Choroid plexus epithelial cell (primary cell): ENCODE measurements at regions not wholly inside any gene's neighbourhood (a gene's known extent, or its start where the extent isn't known, plus 50 kb on each side); places are given as distances from the start of the nearest gene placed in this dataset.

Source experiments
- DNase-seq: peaks from one replicate; pipeline ENCODE4 v3.0.0-alpha.2; 2010; ENCODE audit warnings: low read depth
- H3K4me3 ChIP-seq: 2 replicates; pipeline ENCODE4 v1.5.1; 2011; ENCODE audit warnings: low read depth, mild to moderate bottlenecking, control low read depth, low read length, moderate library complexity
- TF ChIP-seq, protein P1 (sequence below): conservative IDR thresholded peaks from 2 replicates; pipeline ENCODE4 v1.5.1; 2011; ENCODE audit warnings: low read depth, mild to moderate bottlenecking, control low read depth, inconsistent platforms, low read length, moderate library complexity

DNA sequence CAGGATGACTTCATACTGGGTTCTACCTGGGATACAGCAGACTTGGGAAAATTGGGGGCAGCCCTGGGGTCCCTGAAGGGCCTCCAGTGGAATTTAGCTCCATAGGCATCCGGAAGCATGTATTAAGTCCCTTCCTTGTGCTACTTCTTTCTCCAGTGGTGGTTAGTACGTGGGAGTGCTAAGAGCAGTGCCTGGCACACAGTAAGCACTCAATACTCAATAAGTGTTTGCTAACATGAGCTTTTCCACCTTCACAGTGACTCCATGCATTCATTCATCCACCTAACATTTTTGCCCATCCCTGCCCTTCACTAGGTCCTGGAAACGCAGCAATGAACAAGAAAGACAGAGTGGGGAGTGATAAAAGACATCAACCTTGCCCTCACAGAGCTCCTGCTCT lies 120.5 kb downstream of the MN1 start:
- TF ChIP-seq, protein P1, sequence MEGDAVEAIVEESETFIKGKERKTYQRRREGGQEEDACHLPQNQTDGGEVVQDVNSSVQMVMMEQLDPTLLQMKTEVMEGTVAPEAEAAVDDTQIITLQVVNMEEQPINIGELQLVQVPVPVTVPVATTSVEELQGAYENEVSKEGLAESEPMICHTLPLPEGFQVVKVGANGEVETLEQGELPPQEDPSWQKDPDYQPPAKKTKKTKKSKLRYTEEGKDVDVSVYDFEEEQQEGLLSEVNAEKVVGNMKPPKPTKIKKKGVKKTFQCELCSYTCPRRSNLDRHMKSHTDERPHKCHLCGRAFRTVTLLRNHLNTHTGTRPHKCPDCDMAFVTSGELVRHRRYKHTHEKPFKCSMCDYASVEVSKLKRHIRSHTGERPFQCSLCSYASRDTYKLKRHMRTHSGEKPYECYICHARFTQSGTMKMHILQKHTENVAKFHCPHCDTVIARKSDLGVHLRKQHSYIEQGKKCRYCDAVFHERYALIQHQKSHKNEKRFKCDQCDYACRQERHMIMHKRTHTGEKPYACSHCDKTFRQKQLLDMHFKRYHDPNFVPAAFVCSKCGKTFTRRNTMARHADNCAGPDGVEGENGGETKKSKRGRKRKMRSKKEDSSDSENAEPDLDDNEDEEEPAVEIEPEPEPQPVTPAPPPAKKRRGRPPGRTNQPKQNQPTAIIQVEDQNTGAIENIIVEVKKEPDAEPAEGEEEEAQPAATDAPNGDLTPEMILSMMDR, result no peak
- no peak for DNase-seq
- no peak overlapping the region for H3K4me3 ChIP-seq

DNA sequence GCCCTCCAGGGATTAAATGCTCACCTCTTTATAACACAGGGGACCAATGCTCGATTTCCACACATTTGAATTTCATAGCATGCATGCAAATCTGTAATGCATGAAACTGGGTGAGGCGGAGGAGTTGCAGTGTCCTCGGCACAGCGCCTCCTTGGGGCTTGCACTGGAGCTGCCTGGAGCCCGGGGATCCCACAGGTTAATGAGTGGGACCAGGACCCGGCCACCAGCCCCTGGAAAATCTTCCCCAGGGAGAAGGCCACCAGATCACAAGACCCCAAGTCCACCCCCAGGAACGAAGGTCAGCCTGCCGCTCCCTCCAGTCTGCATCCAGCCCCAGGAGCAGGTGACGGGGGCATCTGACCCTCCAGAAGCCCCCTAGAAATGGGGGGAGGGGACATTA lies 119.1 kb downstream of the MN1 start:
- DNase-seq, result no peak
- no peak overlapping the region for H3K4me3 ChIP-seq
- TF ChIP-seq, protein P1, result peak; percentile 57

DNA sequence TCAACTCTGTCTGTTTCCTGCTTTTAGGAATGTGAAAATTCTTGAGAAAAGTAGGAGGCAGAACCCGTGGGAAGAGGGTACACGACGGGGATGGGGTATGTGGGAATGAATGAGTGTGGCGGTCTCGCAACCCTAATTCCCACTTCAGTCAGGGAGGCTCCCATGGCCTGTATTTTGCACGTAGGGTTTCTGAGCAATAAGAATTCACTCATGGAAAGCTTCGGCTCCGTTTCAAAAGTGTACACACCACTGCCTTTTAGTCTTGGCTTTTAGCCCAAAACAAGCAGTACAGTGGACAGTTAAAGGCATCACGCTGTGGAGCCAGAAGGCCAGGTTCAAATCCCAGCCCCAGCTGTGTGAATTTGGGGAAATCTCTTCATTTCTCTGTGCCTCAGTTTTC lies 116.7 kb downstream of the MN1 start:
- TF ChIP-seq, protein P1, result no peak
- DNase-seq, result peak; percentile 57
- no peak overlapping the region for H3K4me3 ChIP-seq

DNA sequence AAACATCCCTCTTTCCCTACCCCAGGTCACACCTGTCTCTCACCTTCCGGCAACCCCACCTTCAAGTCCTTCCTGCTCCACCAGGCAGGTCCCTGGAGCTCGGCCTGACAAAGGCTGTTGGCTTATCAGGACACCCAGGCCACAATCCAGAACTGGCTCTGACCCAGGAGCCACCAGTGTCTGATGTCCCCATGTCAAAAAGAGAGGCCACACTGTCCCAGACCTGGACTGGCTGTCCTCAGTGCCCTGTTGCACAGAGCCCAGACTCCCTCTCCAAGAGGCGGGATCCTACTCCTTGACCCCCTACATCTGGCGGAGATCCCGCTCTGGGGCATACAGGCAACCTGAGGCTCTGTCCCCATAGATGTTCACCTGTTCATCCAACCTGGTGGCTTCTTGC lies 116.0 kb downstream of the MN1 start:
- no peak for DNase-seq
- no peak overlapping the region for H3K4me3 ChIP-seq
- TF ChIP-seq, protein P1, result no peak

DNA sequence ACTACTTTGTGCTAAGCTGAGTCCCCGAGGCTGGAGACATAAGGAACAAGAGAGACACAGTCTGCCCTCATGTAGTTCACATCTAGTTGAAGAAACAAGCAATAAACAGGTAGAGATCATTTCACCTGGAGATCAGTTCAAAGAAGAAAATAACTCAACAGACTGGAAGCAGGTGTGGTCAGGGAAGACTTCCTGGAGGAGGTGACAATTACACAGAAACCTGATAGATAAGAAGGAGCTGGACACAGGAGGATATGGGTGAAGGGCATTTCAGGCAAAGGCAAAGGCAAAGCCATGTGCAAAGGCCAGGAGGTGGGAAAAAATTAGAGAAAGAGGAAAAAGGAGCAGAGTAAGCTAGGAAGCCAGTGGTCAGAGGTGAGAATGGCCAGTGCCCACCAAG lies 115.6 kb downstream of the MN1 start:
- TF ChIP-seq, protein P1, result no peak
- no peak overlapping the region for H3K4me3 ChIP-seq

DNA sequence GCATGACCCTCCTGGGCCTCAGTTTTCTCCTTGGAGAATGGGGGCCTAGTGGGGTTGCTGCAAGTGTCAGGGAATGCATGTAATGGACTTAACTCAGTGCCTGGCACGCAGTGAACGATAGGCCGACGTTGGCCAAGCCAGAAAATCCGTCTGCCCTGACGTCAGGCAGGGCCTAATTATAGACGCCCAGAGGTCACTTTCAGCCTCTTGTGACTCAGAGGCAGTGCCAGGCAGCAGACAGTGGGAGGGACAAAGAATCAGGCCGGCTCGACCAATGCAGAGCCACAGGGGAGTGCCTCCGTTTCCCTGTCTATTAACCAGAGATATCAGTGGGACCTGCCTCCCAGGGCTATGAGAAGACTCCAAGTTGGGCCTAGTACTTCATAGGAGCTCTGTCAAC lies 115.0 kb downstream of the MN1 start:
- H3K4me3 ChIP-seq, result no peak overlapping the region
- peak; percentile 95 for DNase-seq
- TF ChIP-seq, protein P1, result no peak

More for the DNA sequence above, 115.6 kb downstream of the MN1 start:
- DNase-seq, result no peak

DNA sequence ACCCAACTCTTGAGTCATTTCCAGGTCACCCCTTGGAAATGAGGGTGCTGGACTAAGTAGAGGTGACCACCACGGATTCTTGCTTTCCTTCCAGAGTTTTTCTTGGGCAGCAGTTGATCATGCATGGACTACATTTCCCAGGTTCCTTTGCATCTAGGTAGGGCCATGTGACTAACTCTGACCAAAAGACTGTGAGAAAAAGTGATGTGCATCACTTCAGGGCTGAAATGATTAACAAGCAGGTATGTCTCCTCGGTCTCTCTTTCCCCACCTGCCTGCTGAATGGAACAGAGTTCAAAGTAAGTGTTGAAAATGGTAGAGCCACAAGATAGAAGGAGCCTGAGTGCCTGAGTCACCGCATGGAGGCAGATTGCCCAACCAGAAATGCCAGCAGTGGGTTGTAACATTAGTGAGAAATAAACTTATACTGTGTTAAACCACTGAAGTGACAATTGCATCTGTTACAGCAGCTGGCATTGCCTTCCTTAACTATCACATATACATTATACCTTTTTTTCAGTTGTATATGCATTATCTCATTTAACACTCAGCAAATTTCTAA lies 113.5 kb downstream of the MN1 start:
- H3K4me3 ChIP-seq, result no peak overlapping the region
- TF ChIP-seq, protein P1, result no peak
- peak; percentile 28 for DNase-seq
